Stimulated activated CD8-positive, alpha-beta memory T cell treated with anti-CD3 and anti-CD28 coated beads, Interleukin-7, amount 100 ng/mL, for 48 hours (primary cell): ENCODE measurements at regions not wholly inside any gene's neighbourhood (a gene's known extent, or its start where the extent isn't known, plus 50 kb on each side); places are given as distances from the start of the nearest gene placed in this dataset.
"Not testable (repeated sequence)": the region's sequence is repeated elsewhere in the genome, so short reads cannot be mapped to it uniquely, and the experiment has no call there.

Source experiments
- DNase-seq, 2 donors: peaks; one replicate each; pipeline ENCODE4 v3.0.0-alpha.2; 2020; ENCODE audit warnings: low read depth in 1 of 2; ENCODE audit errors: extremely low read depth in 1 of 2

GRCh38 chr14:84262932-84263331 is 1267.0 kb upstream of the FLRT2 start:
- DNase-seq = no peak

DNA sequence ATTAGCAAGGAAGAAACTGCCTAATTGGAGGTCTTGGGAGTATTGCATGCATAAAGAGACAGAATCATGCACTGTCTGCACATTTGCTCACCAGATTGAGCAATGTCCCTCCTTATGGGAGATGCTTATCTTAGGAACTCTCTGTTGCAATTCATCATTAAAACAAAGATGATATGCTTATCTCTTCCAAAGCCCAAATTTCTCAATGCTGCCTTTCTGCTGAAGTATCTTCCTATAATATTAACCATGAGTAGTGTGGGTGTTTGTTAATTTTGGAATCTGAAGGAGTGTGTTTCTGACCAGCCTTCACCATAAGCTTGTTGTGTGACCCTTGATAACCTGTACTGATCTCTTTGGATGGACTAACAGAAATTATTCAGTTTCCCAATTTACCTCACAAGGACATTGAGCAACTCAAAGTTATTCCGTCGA is 1257.6 kb upstream of the FLRT2 start:
- no peak for DNase-seq

DNA sequence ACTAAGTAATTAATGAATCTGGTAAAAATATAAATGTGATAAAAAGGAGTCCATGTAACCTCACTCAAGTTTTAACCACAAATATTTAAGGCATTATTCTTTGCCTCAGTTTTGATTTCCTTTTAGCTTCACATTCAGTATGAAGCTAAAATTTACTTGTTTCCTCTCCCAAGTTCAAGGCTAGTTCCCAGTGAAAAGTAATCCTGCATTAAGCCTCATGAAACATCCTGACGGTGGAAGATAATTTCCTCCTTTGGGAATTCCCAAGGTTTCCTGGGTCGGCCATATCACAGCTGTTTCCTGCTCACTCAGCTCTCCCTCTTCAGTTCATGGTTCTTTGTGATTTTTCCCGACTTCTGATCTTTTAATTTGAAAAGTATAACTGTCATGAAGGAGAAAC is 1256.8 kb upstream of the FLRT2 start:
- DNase-seq = no peak

- no peak for DNase-seq
These were observed 1247.3 kb upstream of the FLRT2 start for GRCh38 chr14:84282618-84283017.

- no peak for DNase-seq
These were observed 1241.2 kb upstream of the FLRT2 start for GRCh38 chr14:84288781-84289180.

DNA sequence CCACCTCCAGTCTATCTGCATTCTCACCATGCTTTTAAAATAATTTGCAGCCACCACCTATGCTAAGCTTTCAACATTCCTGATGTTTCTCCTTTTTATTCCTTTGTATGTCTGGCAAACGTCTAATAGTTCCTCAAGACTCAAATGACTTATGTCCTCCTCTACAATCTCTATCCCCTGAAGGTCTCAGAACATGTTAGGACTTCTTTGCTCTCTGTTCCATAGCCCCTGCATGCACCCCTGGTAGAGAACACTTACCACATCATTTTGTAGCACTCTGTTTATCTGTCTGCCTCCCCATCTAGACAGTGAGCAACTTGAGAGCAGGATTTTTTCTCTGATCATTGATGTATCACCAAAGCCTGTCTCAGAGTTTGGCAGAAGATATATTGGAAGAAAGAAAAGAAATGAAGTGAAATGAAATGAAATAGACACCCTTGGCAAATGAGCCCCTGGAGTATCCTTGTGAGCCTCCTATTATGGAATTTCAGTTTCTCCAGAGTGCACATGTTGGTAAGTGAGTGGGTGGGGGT is 1231.2 kb upstream of the FLRT2 start:
- DNase-seq = no peak

- no peak for DNase-seq
These were observed 1226.8 kb upstream of the FLRT2 start for GRCh38 chr14:84303140-84303539.

DNA sequence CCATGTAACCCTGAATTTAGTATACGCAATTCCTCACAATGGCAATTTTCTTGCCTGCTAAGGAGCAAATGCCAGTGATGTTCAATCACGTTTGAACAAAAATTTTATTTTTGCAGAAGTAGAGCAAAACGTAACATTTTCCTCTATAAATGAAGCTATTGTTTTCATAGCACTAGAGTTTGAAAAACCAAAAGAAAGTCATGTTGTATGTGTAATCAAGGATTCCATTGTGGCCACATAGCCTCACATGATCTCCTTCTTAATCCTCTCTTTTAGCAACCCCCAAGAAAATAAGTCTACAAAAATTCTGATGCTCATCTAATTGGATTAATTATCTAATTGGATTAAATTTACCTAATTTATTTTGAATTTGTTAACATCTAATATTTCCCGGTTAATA is 1217.4 kb upstream of the FLRT2 start:
- DNase-seq = no peak

GRCh38 chr14:84323450-84323849 is 1206.5 kb upstream of the FLRT2 start:
- no peak for DNase-seq

- DNase-seq = no peak
These were observed 1206.0 kb upstream of the FLRT2 start for GRCh38 chr14:84323978-84324377.

- no peak for DNase-seq
These were observed 1193.5 kb upstream of the FLRT2 start for GRCh38 chr14:84336433-84336832.

DNA sequence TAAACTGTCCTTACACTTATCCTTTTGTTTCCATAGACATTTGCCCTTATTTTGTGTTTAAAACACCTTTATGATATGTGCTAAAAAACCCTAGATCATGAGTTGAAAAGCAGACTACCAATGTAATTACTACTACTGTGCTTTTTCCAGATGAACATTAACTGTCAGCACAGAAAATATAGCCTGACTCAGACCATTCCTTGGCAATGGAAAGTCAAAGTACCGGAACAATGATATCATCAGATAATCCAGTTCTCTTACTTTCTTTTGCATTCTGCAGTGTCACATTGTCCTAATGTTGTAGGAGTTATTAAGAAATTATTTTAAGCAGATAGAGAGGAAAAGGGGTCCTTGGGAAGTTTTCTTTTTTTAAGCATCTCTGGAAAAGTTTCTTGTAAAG is 1189.0 kb upstream of the FLRT2 start:
- no peak for DNase-seq

DNA sequence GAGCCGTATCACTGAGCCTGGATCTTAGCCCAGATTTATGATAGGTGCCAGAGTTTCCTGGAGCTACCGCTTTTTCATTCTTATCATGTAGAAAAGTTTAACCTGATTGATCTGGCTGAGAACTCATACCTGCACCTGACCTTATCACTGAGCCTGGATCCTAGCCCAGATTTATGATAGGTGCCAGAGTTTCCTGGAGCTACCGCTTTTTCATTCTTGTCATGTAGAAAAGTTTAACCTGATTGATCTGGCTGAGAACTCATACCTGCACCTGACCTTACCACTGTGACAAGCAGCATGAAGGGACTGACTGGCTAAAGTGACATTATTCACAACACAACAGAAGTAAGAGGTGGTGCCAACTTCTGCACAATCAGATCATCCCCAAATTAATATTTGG is 1188.1 kb upstream of the FLRT2 start:
- DNase-seq = not testable (repeated sequence)

GRCh38 chr14:84343656-84344055 is 1186.3 kb upstream of the FLRT2 start:
- no peak for DNase-seq

DNA sequence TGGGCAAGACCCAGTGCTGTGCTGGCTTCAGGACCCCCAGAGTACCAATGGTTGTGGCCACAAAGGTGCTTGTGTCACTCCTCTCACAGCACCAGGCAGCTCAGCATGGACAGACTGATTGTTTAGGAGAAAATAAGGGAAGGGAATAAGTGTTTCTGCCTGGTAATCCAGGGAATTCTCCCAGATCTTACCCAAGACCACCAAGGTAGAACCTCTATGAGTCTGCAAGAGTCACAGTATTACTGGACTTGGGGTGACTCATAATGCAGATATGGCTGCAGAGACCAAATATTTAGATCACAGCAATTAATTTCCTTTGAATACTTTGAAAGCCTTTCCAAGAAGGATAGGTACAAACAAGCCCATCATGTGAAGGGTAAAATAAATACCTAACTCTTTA is 1178.3 kb upstream of the FLRT2 start:
- no peak for DNase-seq

DNA sequence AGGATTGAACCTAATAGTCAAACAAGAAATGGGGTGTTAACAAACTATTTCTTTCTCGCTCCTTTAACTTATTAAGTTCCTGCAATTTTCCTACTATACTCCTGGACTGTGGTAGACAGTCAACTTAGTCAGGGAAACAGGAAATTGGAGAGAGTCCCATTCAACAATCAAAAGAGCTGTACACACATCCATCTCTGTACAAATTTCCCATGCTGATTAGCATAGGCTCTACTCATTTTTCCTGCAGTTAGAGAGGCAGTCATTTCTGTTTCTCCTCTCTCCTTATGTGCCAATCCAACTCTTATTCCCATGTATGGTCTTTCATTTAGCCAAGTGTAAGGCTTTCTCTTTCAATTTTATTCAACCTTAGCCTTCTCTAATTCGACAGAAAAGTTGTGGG is 1168.5 kb upstream of the FLRT2 start:
- DNase-seq = no peak

DNA sequence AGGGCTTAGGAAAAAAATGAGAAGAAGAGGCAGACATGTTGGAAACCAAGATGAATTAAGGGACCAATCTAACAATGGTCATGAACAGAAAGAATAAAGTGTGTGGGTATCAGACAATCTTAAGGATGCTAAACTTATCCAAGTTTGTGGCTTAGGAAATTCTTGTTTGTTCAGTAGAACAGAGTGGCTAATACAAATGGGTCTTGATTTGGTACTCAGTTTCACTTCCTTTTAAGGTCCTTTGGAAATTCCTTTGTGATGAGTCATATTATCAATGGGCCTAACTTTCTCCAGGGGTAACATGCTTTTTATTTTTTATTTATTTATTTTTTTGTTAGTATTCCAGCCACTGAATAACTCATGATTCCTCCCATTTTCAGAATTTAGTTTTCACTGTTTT is 1154.7 kb upstream of the FLRT2 start:
- no peak for DNase-seq

DNA sequence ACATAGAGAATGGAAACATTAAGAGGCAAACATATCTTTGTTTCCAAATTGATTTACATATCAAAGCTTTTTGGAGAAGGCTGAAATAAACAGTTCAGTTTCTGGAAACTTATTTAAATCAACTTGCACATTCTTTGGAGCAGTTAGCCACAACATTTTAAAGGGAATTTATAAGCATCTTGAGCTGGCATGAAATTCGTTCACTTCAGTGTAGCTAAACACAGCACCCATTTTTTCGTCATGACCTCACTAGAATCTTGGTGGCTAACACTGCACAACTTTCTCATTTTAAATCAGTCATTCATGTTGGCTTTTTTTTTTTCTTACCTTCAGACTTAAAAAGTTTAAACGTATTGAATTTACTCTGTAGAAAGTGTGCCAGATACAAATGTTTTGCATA is 1139.9 kb upstream of the FLRT2 start:
- no peak for DNase-seq

DNA sequence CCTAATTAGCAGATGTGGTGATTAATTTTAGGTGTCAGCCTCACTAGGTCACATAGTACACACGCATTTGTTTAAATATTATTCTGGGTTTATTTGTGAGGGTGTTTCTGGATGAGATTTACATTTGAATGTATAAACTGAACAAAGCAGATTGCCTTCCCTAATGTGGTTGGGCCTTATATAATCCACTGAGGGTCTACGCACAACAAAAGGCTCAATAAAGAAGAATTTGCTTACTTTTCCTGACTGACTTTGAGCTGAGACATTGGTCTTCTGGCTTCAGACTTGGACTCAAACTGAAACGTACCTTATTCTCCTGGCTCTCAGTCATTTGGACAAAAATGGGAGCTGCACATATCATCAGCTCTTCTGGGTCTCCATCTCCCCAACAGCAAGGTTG is 1132.3 kb upstream of the FLRT2 start:
- DNase-seq = no peak

DNA sequence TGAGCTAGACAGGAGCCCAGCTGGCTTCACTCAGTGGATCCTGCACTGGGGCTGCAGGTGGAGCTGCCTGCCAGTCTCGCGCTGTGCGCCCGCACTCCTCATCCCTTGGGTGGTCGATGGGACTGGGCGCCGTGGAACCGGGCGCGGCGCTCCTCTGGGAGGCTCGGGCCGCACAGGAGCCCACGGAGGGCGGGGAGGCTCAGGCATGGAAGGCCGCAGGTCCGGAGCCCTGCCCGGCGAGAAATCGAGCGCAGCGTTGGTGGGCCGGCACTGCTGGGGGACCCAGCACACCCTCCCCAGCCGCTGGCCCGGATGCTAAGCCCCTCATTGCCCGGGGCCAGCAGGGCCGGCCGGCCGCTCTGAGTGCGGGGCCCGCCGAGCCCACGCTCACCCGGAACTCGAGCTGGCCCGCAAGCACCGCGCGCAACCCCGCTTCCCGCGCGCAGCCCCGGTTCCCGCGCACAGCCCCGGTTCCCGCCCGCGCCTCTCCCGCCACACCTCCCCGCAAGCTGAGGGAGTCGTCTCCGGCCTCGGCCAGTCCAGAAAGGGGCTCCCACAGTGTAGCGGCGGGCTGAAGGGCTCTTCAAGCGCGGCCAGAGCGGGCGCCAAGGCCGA is 1130.5 kb upstream of the FLRT2 start:
- no peak for DNase-seq

DNA sequence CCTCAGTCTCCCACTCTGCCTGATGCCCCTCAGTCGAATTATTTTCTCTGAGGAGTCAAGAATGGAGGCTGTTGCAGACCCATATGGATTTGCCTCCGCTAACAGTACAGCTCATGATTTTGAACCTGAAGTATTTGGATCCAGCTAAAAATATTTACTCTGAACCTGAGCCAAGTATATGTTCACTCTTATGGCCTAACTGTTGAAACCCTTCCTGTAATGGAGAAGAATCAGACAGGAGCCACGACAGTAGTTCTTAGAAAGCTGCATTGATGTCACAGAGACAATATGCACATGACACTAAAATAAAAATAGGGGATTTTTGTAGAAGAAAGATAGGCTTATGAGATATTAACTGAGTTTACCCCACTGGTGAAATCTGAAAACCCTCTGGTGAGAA is 1128.3 kb upstream of the FLRT2 start:
- no peak for DNase-seq

DNA sequence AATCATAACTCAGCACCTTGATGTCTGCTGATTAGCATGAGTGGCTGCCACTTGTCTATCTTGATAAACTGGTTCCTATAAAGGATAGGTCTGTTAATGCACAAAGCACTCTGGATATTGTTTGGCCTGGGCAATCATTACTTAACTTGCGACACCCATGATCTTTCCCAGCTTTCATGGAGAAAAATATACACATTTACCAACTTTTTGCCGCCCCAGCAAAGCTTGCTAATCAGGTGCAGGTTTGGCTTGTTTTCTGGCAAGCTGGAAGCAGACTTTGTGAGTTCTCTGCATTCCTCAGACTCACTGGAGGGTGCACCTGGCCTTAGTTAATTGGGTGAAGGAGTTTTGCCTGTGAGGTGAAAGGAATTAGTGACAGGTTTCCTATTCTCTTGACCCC is 1126.4 kb upstream of the FLRT2 start:
- DNase-seq = no peak

GRCh38 chr14:84404246-84404645 is 1125.7 kb upstream of the FLRT2 start:
- DNase-seq = no peak
